NCI-H2107 treated with DMSO at 0.1 percent for 48 hours (cell line): ENCODE measurements at regions not wholly inside any gene's neighbourhood (a gene's known extent, or its start where the extent isn't known, plus 50 kb on each side); places are given as distances from the start of the nearest gene placed in this dataset.

Source experiments
- DNase-seq: peaks from one replicate; lab custom pipeline; 2025; ENCODE audit not compliant: unreplicated experiment; lab: John Stamatoyannopoulos, UW

GRCh38 chr4:19372390-19372789 is 879.3 kb upstream of the SLIT2 start:
- no peak for DNase-seq

DNA sequence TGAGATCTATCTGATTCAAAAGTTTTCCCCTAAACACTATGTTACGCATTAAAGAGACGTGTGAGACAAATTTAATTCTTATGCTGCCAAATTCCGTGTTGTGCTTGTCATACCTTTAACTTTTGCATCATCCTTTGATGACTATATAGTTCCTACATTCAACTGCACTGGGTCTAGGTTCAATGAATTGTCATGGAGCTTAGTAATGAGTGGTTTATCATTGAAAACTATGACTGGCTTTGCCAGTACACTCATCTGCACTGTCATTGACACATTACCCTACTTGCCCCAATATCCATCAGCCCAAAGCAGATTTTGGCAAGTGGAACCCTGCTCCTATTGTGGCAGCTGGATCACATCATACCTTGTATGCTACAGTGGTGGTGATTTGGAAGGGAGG is 882.9 kb upstream of the SLIT2 start:
- no peak for DNase-seq

DNA sequence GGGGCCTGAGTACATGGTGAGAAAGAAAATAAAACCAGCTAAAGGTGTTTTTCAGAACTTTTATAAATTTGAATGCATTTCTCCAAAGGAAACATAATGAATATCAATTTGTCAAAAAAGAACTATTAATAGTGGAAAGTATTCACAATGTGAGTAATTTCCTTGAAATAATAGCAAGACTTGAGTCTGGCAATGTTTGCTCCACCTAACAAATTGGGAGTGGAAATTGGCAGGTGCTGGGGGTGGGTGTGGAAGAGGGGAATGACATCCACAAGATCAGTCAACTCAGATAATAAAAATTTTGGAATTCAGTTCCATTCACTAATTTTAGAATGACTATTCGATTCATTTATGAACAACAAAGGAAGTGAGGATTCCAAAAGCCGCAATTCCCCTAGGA is 884.8 kb upstream of the SLIT2 start:
- no peak for DNase-seq

- DNase-seq: no peak
Measured at GRCh38 chr4:19358015-19358414, 893.7 kb upstream of the SLIT2 start.

- no peak for DNase-seq
Measured at GRCh38 chr4:19349416-19349815, 902.3 kb upstream of the SLIT2 start.

- DNase-seq: no peak
Measured at GRCh38 chr4:19348746-19349145, 903.0 kb upstream of the SLIT2 start.

DNA sequence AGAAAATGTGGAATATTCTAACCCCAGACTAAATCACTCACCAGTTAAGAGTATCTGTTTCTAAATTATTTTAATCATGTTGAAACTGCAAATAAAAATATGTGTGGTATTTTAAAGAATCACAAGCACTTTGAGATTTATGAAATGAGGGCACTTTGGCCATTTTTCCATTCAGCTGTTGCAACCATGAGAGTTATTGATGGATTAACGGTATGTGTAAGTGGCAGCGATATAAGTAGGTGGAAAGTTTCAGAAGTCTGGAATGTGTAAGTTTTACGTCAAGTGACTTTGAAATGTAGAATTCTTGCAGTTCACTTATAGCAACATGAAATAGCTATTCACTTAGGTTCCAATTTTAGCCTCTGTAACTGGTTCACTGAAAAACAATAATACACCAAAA is 905.1 kb upstream of the SLIT2 start:
- DNase-seq: no peak

GRCh38 chr4:19329631-19330030 is 922.1 kb upstream of the SLIT2 start:
- no peak for DNase-seq

GRCh38 chr4:19329077-19329476 is 922.6 kb upstream of the SLIT2 start:
- DNase-seq: no peak

DNA sequence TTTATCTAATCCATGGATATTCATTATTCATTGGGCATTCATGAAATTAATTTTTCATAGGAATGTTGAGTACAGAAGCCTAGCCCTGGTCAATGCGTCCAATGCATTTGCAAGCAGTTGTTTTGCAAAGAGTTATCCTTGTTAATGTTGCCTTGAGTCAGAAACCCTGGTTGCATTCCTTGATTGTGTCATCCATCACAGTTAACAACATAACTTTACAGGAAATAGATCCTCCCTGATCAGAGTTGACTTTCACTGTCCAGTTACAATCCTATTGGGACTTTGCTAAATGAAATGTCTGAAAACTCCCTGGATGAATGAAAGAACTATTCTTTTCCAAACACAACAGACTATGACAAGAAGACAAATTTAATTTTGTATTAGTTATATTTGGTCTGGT is 924.3 kb upstream of the SLIT2 start:
- no peak for DNase-seq

- no peak for DNase-seq
Measured at GRCh38 chr4:19324184-19324583, 927.5 kb upstream of the SLIT2 start.

DNA sequence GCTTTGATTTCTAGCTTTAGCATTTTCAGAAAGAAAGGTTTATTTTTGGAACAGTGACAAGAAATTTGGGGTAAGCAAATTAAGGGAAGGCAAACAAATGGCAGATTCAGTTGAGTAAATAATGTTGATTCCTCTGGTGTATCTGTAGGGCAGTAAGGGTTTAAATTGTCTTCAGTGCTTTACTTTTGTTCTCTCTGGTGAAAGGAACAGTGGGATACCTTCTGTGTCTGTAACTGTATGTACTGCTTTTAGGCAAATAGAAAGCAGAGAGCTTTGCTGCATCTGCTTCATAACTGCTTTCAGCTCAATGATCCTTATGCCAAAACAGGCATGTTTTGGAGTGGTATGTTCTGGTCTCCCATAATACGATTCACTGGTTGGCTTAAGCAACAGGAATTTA is 932.1 kb upstream of the SLIT2 start:
- DNase-seq: no peak

GRCh38 chr4:19317377-19317776 is 934.3 kb upstream of the SLIT2 start:
- DNase-seq: no peak

GRCh38 chr4:19314116-19314515 is 937.6 kb upstream of the SLIT2 start:
- DNase-seq: no peak

DNA sequence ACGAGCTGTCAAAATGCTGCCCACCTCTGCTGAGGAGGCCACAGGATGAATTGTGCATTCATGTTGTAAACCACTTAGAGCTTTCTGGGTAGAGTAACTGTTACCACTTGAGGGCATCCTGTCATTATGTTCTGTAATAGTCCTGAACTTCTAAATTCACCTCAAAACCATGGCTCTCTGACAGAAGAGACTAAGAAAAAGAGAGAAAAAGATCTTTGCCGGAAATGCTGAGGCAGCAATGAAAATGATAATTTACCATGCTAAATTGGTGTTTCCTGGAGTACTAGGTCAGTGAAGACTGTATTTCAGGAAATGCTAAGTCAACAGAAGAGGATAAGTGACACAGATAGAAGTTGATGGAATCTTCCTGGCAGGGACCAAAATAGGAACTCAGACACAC is 942.3 kb upstream of the SLIT2 start:
- no peak for DNase-seq

GRCh38 chr4:19304028-19304427 is 947.7 kb upstream of the SLIT2 start:
- DNase-seq: no peak

DNA sequence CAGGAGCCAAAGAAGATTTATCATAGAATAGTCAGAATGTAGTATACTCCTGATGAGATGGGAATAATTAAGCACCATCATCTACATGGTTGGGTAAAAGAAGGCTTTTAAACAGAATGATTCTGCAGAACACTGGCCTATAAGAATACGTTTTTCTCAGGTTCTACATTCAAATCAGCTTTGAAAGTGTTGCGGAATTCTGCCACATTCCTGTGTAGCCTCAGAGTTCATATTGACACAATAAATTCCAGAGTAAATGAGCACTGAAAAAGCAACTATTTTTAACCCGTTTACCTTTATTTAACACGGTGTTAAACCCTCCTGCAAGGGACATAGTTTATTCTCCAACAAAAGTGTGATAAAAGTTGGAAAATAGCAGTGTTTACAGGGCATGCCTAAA is 950.2 kb upstream of the SLIT2 start:
- no peak for DNase-seq

- DNase-seq: no peak
Measured at GRCh38 chr4:19300213-19300612, 951.5 kb upstream of the SLIT2 start.

DNA sequence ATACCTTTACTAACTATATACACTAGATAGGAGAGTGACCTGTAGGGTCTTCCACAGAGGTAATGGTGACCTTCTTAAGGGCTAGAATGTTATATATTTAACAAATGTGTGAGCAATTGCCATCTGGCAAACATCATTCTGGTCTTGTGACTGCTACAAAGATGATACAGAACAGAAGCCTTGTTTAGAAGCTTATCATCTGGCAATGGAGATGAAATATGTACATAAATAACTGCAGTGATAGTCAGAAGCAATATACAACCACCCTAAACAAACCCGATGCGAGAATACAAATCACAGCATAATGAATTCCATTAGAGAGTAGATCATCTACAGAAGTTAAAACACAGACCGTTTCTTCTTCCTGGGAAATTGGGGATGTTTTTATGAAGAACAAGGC is 952.7 kb upstream of the SLIT2 start:
- DNase-seq: no peak

DNA sequence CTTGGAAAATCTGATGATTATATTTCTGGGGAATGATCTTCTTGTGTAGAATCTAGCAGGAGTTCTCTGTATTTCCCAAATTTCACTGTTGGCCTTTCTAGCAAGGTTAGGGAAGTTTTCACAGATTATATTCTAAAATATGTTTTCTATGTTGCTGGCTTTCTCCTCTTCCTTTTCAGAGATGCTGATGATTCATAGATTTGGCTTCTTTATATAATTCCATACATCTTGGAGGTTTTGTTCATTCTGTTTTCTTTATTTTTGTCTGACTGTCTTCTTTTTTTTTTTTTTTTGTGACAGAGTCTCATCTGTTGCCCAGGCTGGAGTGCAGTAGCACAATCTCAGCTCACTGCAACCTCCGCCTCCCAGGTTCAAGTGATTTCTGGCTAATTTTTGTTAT is 957.9 kb upstream of the SLIT2 start:
- DNase-seq: no peak

DNA sequence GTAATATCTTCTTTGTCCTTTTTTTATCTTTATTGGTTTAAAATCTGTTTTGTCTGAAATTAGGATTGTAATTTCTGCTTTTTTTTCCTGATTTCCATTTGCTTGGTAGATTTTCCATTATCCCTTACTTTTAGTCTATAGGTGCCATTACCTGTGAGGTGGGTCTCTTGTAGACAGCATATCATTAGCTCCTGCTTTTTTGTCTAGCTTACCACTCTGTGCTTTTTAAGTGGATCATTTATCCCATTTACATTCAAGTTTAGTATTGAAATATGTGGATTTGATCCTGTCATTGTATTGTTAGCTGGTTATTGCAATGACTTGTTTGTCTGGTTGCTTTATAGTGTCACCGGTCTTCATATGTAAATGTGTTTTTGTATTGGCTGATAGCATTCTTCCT is 958.6 kb upstream of the SLIT2 start:
- DNase-seq: no peak

DNA sequence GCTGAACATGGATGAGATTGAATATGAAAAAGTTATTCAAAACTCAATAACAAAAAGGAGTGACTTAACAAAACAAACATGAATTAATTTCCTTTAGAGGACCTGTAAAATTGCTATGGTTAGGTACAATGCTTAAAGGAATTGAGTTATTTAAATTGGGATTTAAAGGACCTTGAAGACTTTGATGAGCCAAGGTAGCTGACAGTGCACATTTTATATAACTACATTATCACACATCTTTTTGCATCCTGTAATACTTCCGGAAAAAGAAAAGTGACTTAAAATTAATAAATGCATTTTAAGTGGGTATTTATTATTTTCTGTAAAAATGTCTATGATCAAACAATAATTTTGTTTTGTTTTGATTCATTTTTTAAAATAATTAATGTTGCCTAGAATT is 964.8 kb upstream of the SLIT2 start:
- no peak for DNase-seq

DNA sequence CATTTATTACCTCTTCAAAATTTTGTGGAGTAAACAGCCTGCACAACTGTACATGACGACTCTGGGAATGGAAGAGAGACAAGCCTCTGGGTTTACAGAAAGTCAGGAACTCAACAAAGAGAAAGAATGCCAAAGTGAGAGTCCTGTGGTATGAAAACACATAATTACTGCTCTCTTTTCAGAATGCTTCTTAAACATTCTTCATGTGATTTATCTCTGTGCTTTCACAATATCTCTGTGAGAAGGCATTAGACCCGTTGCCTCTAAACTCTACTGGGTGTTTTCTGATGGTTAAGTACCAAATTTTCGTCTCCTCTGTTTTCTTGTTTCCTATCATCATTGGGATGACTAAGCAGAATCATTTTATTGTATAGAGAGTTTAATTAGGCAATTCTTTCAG is 966.6 kb upstream of the SLIT2 start:
- no peak for DNase-seq

DNA sequence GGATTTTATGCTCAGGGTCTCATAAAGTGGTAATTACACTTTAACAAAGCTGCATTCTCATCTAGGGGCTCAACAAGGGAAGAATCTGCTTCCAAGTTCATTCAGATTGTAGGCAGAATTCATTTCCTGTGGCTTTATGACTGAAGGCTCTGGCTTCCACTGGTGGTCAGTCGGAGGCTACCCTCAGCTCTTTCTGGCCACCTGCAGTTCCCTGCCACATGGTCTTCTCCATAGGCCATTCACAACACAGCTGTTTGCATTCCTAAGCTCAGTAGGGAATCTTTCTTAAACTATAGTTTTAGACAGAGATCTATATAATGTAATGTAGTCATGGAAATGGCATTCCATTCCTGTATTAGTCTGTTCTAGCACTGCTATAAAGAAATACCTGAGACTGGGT is 973.0 kb upstream of the SLIT2 start:
- no peak for DNase-seq
